ENCODE measurements at regions not wholly inside any gene's neighbourhood (a gene's known extent, or its start where the extent isn't known, plus 50 kb on each side); places are given as distances from the start of the nearest gene placed in this dataset.

DNA sequence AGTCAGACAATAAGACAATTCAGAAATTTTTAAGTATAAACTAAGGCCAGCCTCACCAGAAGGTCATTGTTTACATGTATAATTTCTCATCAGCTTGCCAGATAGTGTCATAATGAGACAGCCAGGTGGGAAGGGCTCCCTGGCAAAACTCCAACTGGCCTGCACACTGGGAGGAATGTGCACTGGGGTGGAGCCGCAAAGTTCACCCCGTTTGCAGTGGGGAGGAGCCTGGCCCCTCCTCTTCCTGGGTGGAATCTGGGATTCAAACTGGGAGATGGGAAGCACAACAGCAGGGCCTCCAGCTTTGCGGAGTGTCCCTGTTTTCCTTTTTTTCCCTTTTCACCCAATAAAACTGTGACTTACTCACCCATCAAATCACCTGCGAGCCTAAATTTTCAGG, 329.9 kb downstream of the SMARCA1 start:
- H3K4me3 ChIP-seq (ENCODE audit: low read length) = no peak overlapping the region
- DNase-seq (ENCODE audit: low read depth) = peak; percentile 27
- TF ChIP-seq, protein P1, sequence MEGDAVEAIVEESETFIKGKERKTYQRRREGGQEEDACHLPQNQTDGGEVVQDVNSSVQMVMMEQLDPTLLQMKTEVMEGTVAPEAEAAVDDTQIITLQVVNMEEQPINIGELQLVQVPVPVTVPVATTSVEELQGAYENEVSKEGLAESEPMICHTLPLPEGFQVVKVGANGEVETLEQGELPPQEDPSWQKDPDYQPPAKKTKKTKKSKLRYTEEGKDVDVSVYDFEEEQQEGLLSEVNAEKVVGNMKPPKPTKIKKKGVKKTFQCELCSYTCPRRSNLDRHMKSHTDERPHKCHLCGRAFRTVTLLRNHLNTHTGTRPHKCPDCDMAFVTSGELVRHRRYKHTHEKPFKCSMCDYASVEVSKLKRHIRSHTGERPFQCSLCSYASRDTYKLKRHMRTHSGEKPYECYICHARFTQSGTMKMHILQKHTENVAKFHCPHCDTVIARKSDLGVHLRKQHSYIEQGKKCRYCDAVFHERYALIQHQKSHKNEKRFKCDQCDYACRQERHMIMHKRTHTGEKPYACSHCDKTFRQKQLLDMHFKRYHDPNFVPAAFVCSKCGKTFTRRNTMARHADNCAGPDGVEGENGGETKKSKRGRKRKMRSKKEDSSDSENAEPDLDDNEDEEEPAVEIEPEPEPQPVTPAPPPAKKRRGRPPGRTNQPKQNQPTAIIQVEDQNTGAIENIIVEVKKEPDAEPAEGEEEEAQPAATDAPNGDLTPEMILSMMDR (IDR thresholded peaks at IDR 0.05; ENCODE audit: insufficient read depth, low read depth, low read length, missing control alignments) = no peak

DNA sequence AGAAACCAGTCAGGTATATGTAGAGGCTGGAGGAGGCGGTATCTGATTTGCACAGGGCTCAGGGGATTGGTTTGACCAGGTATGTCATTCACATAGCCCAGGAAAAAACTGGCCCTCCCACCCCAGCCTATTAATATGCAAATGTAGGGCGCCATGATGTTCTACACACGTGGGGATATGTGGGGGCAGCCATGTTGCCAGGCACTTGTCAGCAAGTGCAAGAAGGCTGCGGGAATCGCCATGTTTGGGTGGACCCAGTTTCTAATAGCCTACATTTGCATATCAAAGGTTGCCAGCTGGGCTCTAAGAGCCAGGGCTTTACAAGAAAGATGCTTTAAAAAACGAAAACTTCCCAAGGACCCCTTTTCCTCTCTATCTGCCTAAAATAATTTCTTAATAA, 335.1 kb downstream of the SMARCA1 start:
- TF ChIP-seq, protein P1 (IDR thresholded peaks at IDR 0.05; ENCODE audit: insufficient read depth, low read depth, low read length, missing control alignments) = no peak
- DNase-seq (ENCODE audit: low read depth) = no peak
- no peak overlapping the region for H3K4me3 ChIP-seq (ENCODE audit: low read length)

DNA sequence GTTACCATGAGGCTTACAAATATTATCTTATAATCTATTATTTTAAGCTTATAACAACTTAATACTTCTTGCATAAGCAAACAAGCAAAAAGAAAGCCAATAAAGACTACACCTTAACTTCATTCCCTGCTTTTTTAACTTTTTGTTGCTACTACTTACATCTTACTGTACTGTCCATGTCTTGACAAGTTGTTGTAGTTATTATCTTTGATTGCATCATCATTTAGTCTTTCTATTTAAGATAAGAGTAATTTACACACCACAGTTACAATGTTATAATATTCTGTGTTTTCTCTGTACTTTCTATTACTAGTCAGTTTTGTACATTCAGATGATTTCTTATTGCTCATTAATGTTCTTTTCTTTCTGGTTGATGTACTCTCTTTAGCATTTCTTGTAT, 346.6 kb downstream of the SMARCA1 start:
- TF ChIP-seq, protein P1 (IDR thresholded peaks at IDR 0.05; ENCODE audit: insufficient read depth, low read depth, low read length, missing control alignments) = no peak
- no peak for DNase-seq (ENCODE audit: low read depth)
- H3K4me3 ChIP-seq (ENCODE audit: low read length) = no peak overlapping the region

DNA sequence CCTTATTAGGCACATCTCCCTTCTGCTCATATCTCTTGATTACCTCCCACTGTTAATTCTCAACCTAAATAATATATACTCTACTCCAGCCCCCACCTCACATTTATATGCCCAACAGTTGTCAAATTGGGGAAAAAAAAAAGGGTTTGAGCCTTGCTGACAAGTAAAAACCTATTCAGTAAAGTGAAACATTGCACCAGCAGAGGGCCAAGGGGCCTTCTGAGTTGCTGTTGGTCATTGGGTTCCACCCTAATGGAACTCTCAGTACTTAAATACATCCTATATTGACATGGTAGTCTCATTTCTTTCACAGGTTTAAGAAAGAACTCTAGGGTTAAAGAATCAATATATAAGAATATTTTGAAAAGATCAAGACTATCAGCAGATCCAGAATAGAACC, 362.2 kb downstream of the SMARCA1 start:
- TF ChIP-seq, protein P1 (IDR thresholded peaks at IDR 0.05; ENCODE audit: insufficient read depth, low read depth, low read length, missing control alignments) = no peak
- no peak for DNase-seq (ENCODE audit: low read depth)
- H3K4me3 ChIP-seq (ENCODE audit: low read length) = no peak overlapping the region

DNA sequence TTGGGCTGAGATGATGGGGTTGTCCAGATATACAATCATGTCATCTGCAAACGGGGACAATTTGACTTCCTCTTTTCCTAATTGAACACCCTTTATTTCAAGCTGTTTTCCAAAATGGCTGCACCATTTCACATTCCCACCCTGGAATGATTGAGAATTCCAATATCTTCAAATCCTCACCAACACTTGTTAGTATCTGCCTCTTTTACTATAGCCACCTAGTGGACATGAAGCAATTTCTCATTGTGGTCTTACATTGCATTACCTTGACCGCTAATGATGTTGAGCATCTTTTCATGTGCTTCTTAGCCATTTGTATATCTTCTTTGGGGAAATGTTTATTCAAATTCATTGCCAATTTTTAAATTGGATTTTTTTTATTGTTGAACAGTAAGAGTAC, 364.8 kb downstream of the SMARCA1 start:
- H3K4me3 ChIP-seq (ENCODE audit: low read length) = no peak overlapping the region
- DNase-seq (ENCODE audit: low read depth) = no peak
- TF ChIP-seq, protein P1 (IDR thresholded peaks at IDR 0.05; ENCODE audit: insufficient read depth, low read depth, low read length, missing control alignments) = no peak

DNA sequence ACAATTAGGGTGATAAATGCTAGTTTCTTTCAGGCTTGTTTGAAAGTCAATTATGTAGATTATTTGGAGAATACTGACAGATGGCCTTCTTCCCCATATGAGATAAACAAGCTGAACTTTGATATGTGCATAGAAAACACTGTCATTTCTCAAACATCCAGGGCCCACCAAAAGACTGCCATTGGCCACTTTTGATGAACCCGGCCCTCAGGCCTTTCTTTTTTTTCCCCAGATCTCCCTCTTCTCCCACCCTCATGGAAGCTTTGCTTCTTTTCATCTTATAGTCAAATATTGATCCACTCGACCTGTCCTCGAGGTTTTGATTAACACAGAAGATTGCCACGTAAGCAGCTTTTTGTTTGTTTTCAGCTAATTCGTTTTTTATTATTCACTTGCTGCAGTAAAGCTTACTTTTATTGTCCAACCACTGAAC, 377.4 kb downstream of the SMARCA1 start:
- no peak for DNase-seq (ENCODE audit: low read depth)
- TF ChIP-seq, protein P1 (IDR thresholded peaks at IDR 0.05; ENCODE audit: insufficient read depth, low read depth, low read length, missing control alignments) = no peak
- H3K4me3 ChIP-seq (ENCODE audit: low read length) = no peak overlapping the region

DNA sequence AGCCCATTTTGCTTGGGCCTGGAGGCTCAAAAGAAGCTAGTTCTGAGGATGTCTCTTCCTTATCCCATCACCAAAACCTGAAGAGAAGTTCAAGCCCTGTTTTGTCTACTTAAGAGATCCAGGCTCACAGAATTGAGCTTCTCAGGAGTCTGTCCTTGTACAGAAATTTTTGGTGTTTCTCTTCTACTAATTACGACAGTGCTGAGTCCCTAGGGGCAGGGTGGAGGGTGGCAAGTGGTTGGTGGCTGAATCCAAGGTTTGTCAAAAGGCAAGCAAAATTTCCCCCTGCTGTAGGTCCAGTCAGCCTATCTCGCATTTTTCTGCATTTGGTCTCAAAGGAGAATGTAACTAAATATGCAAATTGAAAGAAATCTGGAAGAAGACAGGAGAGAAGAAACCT, 377.9 kb downstream of the SMARCA1 start:
- H3K4me3 ChIP-seq (ENCODE audit: low read length) = no peak overlapping the region
- TF ChIP-seq, protein P1 (IDR thresholded peaks at IDR 0.05; ENCODE audit: insufficient read depth, low read depth, low read length, missing control alignments) = no peak
- no peak for DNase-seq (ENCODE audit: low read depth)

All from epithelial cell of esophagus (primary cell).